ENCODE measurements at regions not wholly inside any gene's neighbourhood (a gene's known extent, or its start where the extent isn't known, plus 50 kb on each side); places are given as distances from the start of the nearest gene placed in this dataset.

- TF ChIP-seq, protein P1, sequence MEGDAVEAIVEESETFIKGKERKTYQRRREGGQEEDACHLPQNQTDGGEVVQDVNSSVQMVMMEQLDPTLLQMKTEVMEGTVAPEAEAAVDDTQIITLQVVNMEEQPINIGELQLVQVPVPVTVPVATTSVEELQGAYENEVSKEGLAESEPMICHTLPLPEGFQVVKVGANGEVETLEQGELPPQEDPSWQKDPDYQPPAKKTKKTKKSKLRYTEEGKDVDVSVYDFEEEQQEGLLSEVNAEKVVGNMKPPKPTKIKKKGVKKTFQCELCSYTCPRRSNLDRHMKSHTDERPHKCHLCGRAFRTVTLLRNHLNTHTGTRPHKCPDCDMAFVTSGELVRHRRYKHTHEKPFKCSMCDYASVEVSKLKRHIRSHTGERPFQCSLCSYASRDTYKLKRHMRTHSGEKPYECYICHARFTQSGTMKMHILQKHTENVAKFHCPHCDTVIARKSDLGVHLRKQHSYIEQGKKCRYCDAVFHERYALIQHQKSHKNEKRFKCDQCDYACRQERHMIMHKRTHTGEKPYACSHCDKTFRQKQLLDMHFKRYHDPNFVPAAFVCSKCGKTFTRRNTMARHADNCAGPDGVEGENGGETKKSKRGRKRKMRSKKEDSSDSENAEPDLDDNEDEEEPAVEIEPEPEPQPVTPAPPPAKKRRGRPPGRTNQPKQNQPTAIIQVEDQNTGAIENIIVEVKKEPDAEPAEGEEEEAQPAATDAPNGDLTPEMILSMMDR (tag by site-specific recombination; IDR thresholded peaks at IDR 0.05): no peak
- TF ChIP-seq ZNF585B (tag by site-specific recombination; IDR thresholded peaks at IDR 0.05) (no peak), YY1 (tag by site-specific recombination; IDR thresholded peaks at IDR 0.05) (no peak), REST (tag by site-specific recombination; IDR thresholded peaks at IDR 0.05) (no peak), TCF7L2 (IDR thresholded peaks at IDR 0.05; ENCODE audit: borderline replicate concordance, low read depth, low read length) (no peak)
- TF ChIP-seq, protein P2, sequence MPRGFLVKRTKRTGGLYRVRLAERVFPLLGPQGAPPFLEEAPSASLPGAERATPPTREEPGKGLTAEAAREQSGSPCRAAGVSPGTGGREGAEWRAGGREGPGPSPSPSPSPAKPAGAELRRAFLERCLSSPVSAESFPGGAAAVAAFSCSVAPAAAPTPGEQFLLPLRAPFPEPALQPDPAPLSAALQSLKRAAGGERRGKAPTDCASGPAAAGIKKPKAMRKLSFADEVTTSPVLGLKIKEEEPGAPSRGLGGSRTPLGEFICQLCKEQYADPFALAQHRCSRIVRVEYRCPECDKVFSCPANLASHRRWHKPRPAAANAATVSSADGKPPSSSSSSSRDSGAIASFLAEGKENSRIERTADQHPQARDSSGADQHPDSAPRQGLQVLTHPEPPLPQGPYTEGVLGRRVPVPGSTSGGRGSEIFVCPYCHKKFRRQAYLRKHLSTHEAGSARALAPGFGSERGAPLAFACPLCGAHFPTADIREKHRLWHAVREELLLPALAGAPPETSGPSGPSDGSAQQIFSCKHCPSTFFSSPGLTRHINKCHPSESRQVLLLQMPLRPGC (tag by site-specific recombination; IDR thresholded peaks at IDR 0.05): no peak
Measured at GRCh38 chr2:116467243-116467642, 1347.2 kb upstream of the DDX18 start.

Measured in HEK293 (cell line).